GM12892 (cell line): ENCODE measurements at regions not wholly inside any gene's neighbourhood (a gene's known extent, or its start where the extent isn't known, plus 50 kb on each side); places are given as distances from the start of the nearest gene placed in this dataset.

Experiments used
- POLR2A ChIP-seq: IDR thresholded peaks from 2 replicates; pipeline ENCODE4 v1.6.1; 2011; ENCODE audit warnings: low read depth, low read length, control low read depth
- POLR2AphosphoS5 ChIP-seq: IDR thresholded peaks from 2 replicates; pipeline ENCODE4 v1.6.1; 2011; ENCODE audit warnings: low read depth, low read length, control low read depth
- TAF1 ChIP-seq: IDR thresholded peaks from 2 replicates; pipeline ENCODE4 v1.6.1; 2011; ENCODE audit warnings: low read depth, mild to moderate bottlenecking, control low read depth, low read length, borderline replicate concordance

DNA sequence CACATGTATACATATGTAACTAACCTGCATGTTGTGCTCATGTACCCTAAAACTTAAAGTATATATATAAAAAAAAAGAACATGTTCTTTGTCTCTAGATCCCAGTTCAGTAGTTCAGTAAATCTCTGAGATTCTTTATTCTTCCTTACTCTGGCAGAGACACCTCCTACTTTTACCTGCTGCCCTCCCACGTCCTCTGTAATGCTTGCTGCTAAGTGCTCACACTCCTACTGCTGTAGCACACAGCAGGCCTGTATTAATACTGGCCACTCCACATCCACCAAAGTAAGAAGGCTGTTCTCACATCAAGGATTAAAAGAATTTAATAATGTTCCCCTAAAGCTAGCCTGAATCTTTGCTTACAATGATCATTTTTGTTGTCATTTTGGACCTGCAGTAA, 648.4 kb upstream of the EYS start:
- TF ChIP-seq POLR2A (no peak), POLR2AphosphoS5 (no peak), TAF1 (no peak)
